Endothelial cell of umbilical vein (primary cell): ENCODE measurements at regions not wholly inside any gene's neighbourhood (a gene's known extent, or its start where the extent isn't known, plus 50 kb on each side); places are given as distances from the start of the nearest gene placed in this dataset.

ENCODE experiments used
- CTCF ChIP-seq, 2 donors: IDR thresholded peaks; 1 replicate in 1 of 2; 2 replicates in 1 of 2; pipeline ENCODE4 v1.5.1; 2011; ENCODE audit warnings: low read length in 2 of 2, mild to moderate bottlenecking in 2 of 2, moderate library complexity in 2 of 2, control low read depth in 1 of 2, inconsistent platforms in 1 of 2, low read depth in 1 of 2; ENCODE audit not compliant: insufficient read depth in 1 of 2; ENCODE audit errors: extremely low read depth in 1 of 2
- EZH2 ChIP-seq: IDR thresholded peaks from 2 replicates; pipeline ENCODE4 v1.6.1; 2012; ENCODE audit warnings: borderline replicate concordance, low read depth, mild to moderate bottlenecking, moderate library complexity, low read length, inconsistent platforms; ENCODE audit not compliant: severe bottlenecking
- POLR2A ChIP-seq: IDR thresholded peaks from 2 replicates; pipeline ENCODE4 v1.6.1; 2012; ENCODE audit warnings: low read depth, mild to moderate bottlenecking, control low read depth, low read length
- POLR2AphosphoS5 ChIP-seq: IDR thresholded peaks from 2 replicates; pipeline ENCODE4 v1.6.1; 2012; ENCODE audit warnings: low read depth, mild to moderate bottlenecking, control low read depth, low read length, moderate library complexity; ENCODE audit not compliant: insufficient read depth

- TF ChIP-seq POLR2AphosphoS5 = no peak
- TF ChIP-seq CTCF (IDR thresholded peaks at IDR 0.05; ENCODE audit: extremely low read depth in 1 of 2, insufficient read depth in 1 of 2, low read depth in 1 of 2, low read length in 2 of 2) = no peak
- TF ChIP-seq EZH2 = no peak
- no peak for TF ChIP-seq POLR2A
These were observed 244.7 kb upstream of the ONECUT1 start for GRCh38 chr15:53034767-53035245.
